HepG2 (cell line): ENCODE measurements at regions not wholly inside any gene's neighbourhood (a gene's known extent, or its start where the extent isn't known, plus 50 kb on each side); places are given as distances from the start of the nearest gene placed in this dataset.

ENCODE experiments used
- ATAC-seq: fragments of 200-7000 bp; cut with Tn5 transposase; 3 replicates; pipeline ENCODE4 v1.9.1; 2020; ENCODE audit warnings: mild to moderate bottlenecking, moderate library complexity
- BruUV-seq: library from RNA; stranded (reverse); fragments of 400-500 nt; replicated peaks from 2 replicates; lab custom pipeline; 2021; lab: Mats Ljungman, UMichigan
- CTCF ChIA-PET: fragments of 300-600 bp; formaldehyde crosslinking; extraction: SDS; loops from one replicate; lab custom pipeline; 2021; ENCODE audit warnings: low total read pairs, inconsistent platforms, low intra/inter-chr PET ratio; lab: Yijun Ruan, JAX
- POLR2A ChIA-PET: fragments of 350-600 bp; sonication (Branson Sonifier 250); formaldehyde crosslinking; loops from one replicate; lab custom pipeline; 2020; ENCODE audit warnings: antibody characterized with exemption, inconsistent platforms; lab: Yijun Ruan, JAX
- DNase-seq: peaks from one replicate; pipeline ENCODE4 v3.0.0-alpha.2; 2015; ENCODE audit warnings: low spot score
- FAIRE-seq: peaks from 3 replicates; lab custom pipeline; 2011; peaks lifted over from hg19 to GRCh38; lab: Jason Lieb, UNC
- H2AFZ ChIP-seq: one replicate; pipeline ENCODE4 v1.6.1; 2011; ENCODE audit warnings: low read length, inconsistent platforms
- H3K27ac ChIP-seq: fragments of 300-600 bp; 3 replicates; pipeline ENCODE4 v1.8.0; 2011; ENCODE audit warnings: mixed run types, mild to moderate bottlenecking, mixed read lengths, low read length, inconsistent platforms; ENCODE audit not compliant: insufficient read depth; ENCODE audit errors: extremely low read length
- H3K27me3 ChIP-seq, 2 experiments: fragments of 200-600 bp in 1 of 2; 2 replicates in 1 of 2; 3 replicates in 1 of 2; pipeline versions ENCODE4 v1.6.0 to v1.8.0; 2011; ENCODE audit warnings: low read length in 2 of 2, mild to moderate bottlenecking in 2 of 2, moderate library complexity in 2 of 2, inconsistent platforms in 1 of 2; ENCODE audit not compliant: insufficient read depth in 2 of 2, control insufficient read depth in 1 of 2
- H3K36me3 ChIP-seq, 2 experiments: fragments of 200-600 bp in 1 of 2; replicated peaks in 1 of 2; 2 replicates in 1 of 2; 3 replicates in 1 of 2; pipeline versions ENCODE4 v1.5.1 to v1.8.0; 2011; ENCODE audit warnings: low read length in 2 of 2, inconsistent platforms in 1 of 2; ENCODE audit not compliant: insufficient read depth in 2 of 2, control insufficient read depth in 1 of 2
- H3K4me1 ChIP-seq: 2 replicates; pipeline ENCODE4 v1.5.1; 2012; ENCODE audit warnings: low read length, inconsistent platforms; ENCODE audit not compliant: insufficient read depth
- H3K4me2 ChIP-seq: 2 replicates; pipeline ENCODE4 v1.6.0; 2011; ENCODE audit warnings: low read depth, low read length, inconsistent platforms
- H3K4me3 ChIP-seq, 3 experiments: fragments of 200-600 bp in 1 of 3; sonication (generic), shearing (Covaris generic) in 1 of 3; replicated peaks in 1 of 3; 2 replicates each; pipeline ENCODE4 v1.5.1; 2011 to 2016; ENCODE audit warnings: low read length in 3 of 3, inconsistent platforms in 2 of 3, low read depth in 2 of 3, mild to moderate bottlenecking in 2 of 3, control low read depth in 1 of 3, mixed read lengths in 1 of 3; ENCODE audit not compliant: insufficient read depth in 1 of 3
- H3K79me2 ChIP-seq: one replicate; pipeline ENCODE4 v1.6.1; 2011; ENCODE audit warnings: low read length, inconsistent platforms; ENCODE audit not compliant: insufficient read depth
- H3K9ac ChIP-seq: 2 replicates; pipeline ENCODE4 v1.6.0; 2011; ENCODE audit warnings: mild to moderate bottlenecking, low read depth, low read length, inconsistent platforms; ENCODE audit not compliant: insufficient read depth
- H3K9me3 ChIP-seq: 2 replicates; pipeline ENCODE4 v1.5.1; 2012; ENCODE audit warnings: mild to moderate bottlenecking, low read length
- H4K20me1 ChIP-seq: 2 replicates; pipeline ENCODE4 v1.6.0; 2011; ENCODE audit warnings: inconsistent platforms, mild to moderate bottlenecking, low read length, moderate library complexity; ENCODE audit not compliant: insufficient read depth
- CC2D1A ChIP-seq: sonication (generic); formaldehyde crosslinking; IDR thresholded peaks from 2 replicates; pipeline ENCODE4 v1.8.1; 2023; ENCODE audit warnings: mild to moderate bottlenecking, missing genetic modification reagents
- FOXM1 ChIP-seq: sonication (generic); formaldehyde crosslinking; IDR thresholded peaks from 2 replicates; pipeline ENCODE4 v1.5.0; 2020; ENCODE audit warnings: missing genetic modification reagents
- GPN1 ChIP-seq: sonication (generic); formaldehyde crosslinking; IDR thresholded peaks from 2 replicates; pipeline ENCODE4 v1.5.1; 2020; ENCODE audit warnings: missing genetic modification reagents, borderline replicate concordance
- HIVEP1 ChIP-seq: sonication (generic); formaldehyde crosslinking; IDR thresholded peaks from 2 replicates; pipeline ENCODE4 v1.4.0; 2020; ENCODE audit warnings: mild to moderate bottlenecking, missing genetic modification reagents
- PTBP1 ChIP-seq: fragments of 200-400 bp; formaldehyde crosslinking; IDR thresholded peaks from 2 replicates; pipeline ENCODE4 v1.6.1; 2018; ENCODE audit warnings: low read length, low read depth; ENCODE audit not compliant: poor library complexity, severe bottlenecking
- SNAPC2 ChIP-seq: sonication (generic); formaldehyde crosslinking; IDR thresholded peaks from 2 replicates; pipeline ENCODE4 v1.8.1; 2022; ENCODE audit warnings: mild to moderate bottlenecking, missing genetic modification reagents
- ZNF205 ChIP-seq: IDR thresholded peaks from 2 replicates; pipeline ENCODE4 v1.6.1; 2018; ENCODE audit warnings: missing biosample characterization, missing genetic modification reagents
- ZNF263 ChIP-seq: sonication (generic); formaldehyde crosslinking; IDR thresholded peaks from 2 replicates; pipeline ENCODE4 v1.4.0; 2020; ENCODE audit warnings: missing genetic modification reagents
- ZNF777 ChIP-seq: sonication (generic); formaldehyde crosslinking; IDR thresholded peaks from 2 replicates; pipeline ENCODE4 v1.4.0; 2020; ENCODE audit warnings: missing genetic modification reagents
- ZNF841 ChIP-seq: sonication (generic); formaldehyde crosslinking; IDR thresholded peaks from 2 replicates; pipeline ENCODE4 v1.8.1; 2023; ENCODE audit warnings: missing genetic modification reagents, borderline replicate concordance
- WGBS: methylation state at CpG from one replicate; pipeline ENCODE4 v1.1.6; 2017; ENCODE audit warnings: low lambda C conversion rate; 5-methylcytosine and 5-hydroxymethylcytosine counted together
- in situ Hi-C: cut with HindIII; loops from 2 replicates; pipeline ENCODE4 v1.10.0; 2017; ENCODE audit warnings: low pct_unique_long_range_greater_than_20kb; ENCODE audit not compliant: extremely low pct_ligation_motif_present
- intact Hi-C: fragments of 100-400 bp; cut with micrococcal nuclease; formaldehyde crosslinking; loops from one replicate; pipeline ENCODE4 v1.10.0; 2022; ENCODE audit not compliant: unreplicated experiment
- TF ChIP-seq, protein P1 (sequence below): sonication (generic); formaldehyde crosslinking; IDR thresholded peaks from 2 replicates; pipeline ENCODE4 v1.4.0; 2020; ENCODE audit warnings: mild to moderate bottlenecking, low read depth, missing genetic modification reagents
- TF ChIP-seq, protein P2 (sequence below): sonication (generic); formaldehyde crosslinking; IDR thresholded peaks from 2 replicates; pipeline ENCODE4 v1.4.0; 2020; ENCODE audit warnings: mild to moderate bottlenecking, low read depth, missing genetic modification reagents
- TF ChIP-seq, protein P3 (sequence below): sonication (generic); formaldehyde crosslinking; IDR thresholded peaks from 2 replicates; pipeline ENCODE4 v1.5.0; 2020; ENCODE audit warnings: missing genetic modification reagents
- TF ChIP-seq, protein P4 (sequence below): fragments of 450-650 bp; IDR thresholded peaks from 2 replicates; pipeline ENCODE4 v1.6.1; 2017
- TF ChIP-seq, protein P5 (sequence below): sonication (generic); formaldehyde crosslinking; IDR thresholded peaks from 2 replicates; pipeline ENCODE4 v1.8.0; 2022; ENCODE audit warnings: missing genetic modification reagents, mild to moderate bottlenecking, inconsistent platforms, borderline replicate concordance

- ChIA-PET CTCF (no interaction called here), POLR2A (interaction anchor here (0.8 to 1.3 kb wide), 2 partner anchors 28 to 40 kb away, joined by 4 to 9 read pairs; no protein-coding TSS in a partner anchor)
- Histone ChIP-seq H3K9ac (peak overlapping the region; percentile 61), H3K9me3 (peaks cover 21% of the 10 kb centered on the region), H3K36me3 (no peaks in the 10 kb centered on the region), H3K4me2 (peak overlapping the region; percentile 78), H3K27me3 (no peaks in the 10 kb centered on the region), H3K4me3 (peak overlapping the region in 2 of 3 experiments; percentile 40 to 46; a peak in 3 of 6 replicates), H3K4me1 (peaks cover 69% of the 10 kb centered on the region), H3K27ac (peak overlapping the region; percentile 76), H4K20me1 (no peaks in the 10 kb centered on the region), H3K79me2 (no peaks in the 10 kb centered on the region), H2AFZ (no peak overlapping the region)
- in situ Hi-C loops: no loop called here
- intact Hi-C loops: loop anchor here (2.0 to 5.0 kb wide), 2 partner anchors 28 to 73 kb away; no protein-coding TSS in a partner anchor
- FAIRE-seq (peak; percentile 93), DNase-seq (peak; percentile 96), ATAC-seq (peak; percentile 97)
- no TSS peak for BruUV-seq
- 0% methylated on average over 1 of the region's 1 CpG for WGBS
- TF ChIP-seq GPN1 (CRISPR knock-in tag): no peak
- no peak for TF ChIP-seq FOXM1 (CRISPR knock-in tag)
- TF ChIP-seq, protein P1, sequence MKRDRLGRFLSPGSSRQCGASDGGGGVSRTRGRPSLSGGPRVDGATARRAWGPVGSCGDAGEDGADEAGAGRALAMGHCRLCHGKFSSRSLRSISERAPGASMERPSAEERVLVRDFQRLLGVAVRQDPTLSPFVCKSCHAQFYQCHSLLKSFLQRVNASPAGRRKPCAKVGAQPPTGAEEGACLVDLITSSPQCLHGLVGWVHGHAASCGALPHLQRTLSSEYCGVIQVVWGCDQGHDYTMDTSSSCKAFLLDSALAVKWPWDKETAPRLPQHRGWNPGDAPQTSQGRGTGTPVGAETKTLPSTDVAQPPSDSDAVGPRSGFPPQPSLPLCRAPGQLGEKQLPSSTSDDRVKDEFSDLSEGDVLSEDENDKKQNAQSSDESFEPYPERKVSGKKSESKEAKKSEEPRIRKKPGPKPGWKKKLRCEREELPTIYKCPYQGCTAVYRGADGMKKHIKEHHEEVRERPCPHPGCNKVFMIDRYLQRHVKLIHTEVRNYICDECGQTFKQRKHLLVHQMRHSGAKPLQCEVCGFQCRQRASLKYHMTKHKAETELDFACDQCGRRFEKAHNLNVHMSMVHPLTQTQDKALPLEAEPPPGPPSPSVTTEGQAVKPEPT (CRISPR knock-in tag): no peak
- TF ChIP-seq, protein P2, sequence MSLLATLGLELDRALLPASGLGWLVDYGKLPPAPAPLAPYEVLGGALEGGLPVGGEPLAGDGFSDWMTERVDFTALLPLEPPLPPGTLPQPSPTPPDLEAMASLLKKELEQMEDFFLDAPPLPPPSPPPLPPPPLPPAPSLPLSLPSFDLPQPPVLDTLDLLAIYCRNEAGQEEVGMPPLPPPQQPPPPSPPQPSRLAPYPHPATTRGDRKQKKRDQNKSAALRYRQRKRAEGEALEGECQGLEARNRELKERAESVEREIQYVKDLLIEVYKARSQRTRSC (CRISPR knock-in tag): no peak
- TF ChIP-seq ZNF841 (CRISPR knock-in tag): no peak
- no peak for TF ChIP-seq ZNF263 (CRISPR knock-in tag)
- TF ChIP-seq, protein P3, sequence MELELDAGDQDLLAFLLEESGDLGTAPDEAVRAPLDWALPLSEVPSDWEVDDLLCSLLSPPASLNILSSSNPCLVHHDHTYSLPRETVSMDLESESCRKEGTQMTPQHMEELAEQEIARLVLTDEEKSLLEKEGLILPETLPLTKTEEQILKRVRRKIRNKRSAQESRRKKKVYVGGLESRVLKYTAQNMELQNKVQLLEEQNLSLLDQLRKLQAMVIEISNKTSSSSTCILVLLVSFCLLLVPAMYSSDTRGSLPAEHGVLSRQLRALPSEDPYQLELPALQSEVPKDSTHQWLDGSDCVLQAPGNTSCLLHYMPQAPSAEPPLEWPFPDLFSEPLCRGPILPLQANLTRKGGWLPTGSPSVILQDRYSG (CRISPR knock-in tag): no peak
- TF ChIP-seq, protein P4, sequence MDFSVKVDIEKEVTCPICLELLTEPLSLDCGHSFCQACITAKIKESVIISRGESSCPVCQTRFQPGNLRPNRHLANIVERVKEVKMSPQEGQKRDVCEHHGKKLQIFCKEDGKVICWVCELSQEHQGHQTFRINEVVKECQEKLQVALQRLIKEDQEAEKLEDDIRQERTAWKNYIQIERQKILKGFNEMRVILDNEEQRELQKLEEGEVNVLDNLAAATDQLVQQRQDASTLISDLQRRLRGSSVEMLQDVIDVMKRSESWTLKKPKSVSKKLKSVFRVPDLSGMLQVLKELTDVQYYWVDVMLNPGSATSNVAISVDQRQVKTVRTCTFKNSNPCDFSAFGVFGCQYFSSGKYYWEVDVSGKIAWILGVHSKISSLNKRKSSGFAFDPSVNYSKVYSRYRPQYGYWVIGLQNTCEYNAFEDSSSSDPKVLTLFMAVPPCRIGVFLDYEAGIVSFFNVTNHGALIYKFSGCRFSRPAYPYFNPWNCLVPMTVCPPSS: no peak
- no peak for TF ChIP-seq HIVEP1 (CRISPR knock-in tag)
- TF ChIP-seq ZNF777 (CRISPR knock-in tag): no peak
- peak; percentile 65; the same call in 1 of the 2 replicates for TF ChIP-seq ZNF205 (CRISPR knock-in tag)
- no peak for TF ChIP-seq PTBP1
- peak; percentile 59; the same call in 1 of the 2 replicates for TF ChIP-seq SNAPC2 (CRISPR knock-in tag)
- no peak for TF ChIP-seq CC2D1A (CRISPR knock-in tag)
- TF ChIP-seq, protein P5, sequence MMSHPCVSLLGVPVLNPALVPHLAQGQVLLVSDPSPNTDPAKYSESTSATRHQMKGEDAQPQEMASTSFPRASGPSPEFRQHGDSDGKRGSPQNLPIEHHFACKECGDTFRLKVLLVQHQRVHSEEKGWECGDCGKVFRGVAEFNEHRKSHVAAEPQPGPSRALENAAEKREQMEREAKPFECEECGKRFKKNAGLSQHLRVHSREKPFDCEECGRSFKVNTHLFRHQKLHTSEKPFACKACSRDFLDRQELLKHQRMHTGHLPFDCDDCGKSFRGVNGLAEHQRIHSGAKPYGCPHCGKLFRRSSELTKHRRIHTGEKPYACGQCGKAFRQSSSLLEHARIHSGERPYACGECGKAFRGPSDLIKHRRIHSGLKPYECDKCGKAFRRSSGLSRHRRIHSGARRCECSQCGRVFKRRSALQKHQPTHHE: no peak
Observed at GRCh38 chr7:104064969-104065387, 75.5 kb upstream of the RELN start.
